Muscle layer of duodenum (tissue), 2 donors: ENCODE measurements at regions not wholly inside any gene's neighbourhood (a gene's known extent, or its start where the extent isn't known, plus 50 kb on each side); places are given as distances from the start of the nearest gene placed in this dataset.

Experiments used
- H3K27ac ChIP-seq: one replicate; pipeline ENCODE4 v1.7.0; 2013; ENCODE audit warnings: mild to moderate bottlenecking, low read length
- H3K27me3 ChIP-seq: one replicate; pipeline ENCODE4 v1.7.0; 2013; ENCODE audit warnings: low read depth, mild to moderate bottlenecking, control low read depth, low read length
- H3K36me3 ChIP-seq, 2 donors: one replicate each; pipeline ENCODE4 v1.7.0; 2013; ENCODE audit warnings: low read length in 2 of 2, control low read depth in 1 of 2, mild to moderate bottlenecking in 1 of 2; ENCODE audit not compliant: insufficient read depth in 2 of 2, control insufficient read depth in 1 of 2
- H3K4me1 ChIP-seq, 2 donors: one replicate each; pipeline ENCODE4 v1.7.0; 2013; ENCODE audit warnings: low read length in 2 of 2, mild to moderate bottlenecking in 2 of 2, control low read depth in 1 of 2, moderate library complexity in 1 of 2; ENCODE audit not compliant: insufficient read depth in 2 of 2, control insufficient read depth in 1 of 2
- H3K4me3 ChIP-seq, 2 donors: one replicate each; pipeline ENCODE4 v1.7.0; 2013; ENCODE audit warnings: low read length in 2 of 2, low read depth in 1 of 2, mild to moderate bottlenecking in 1 of 2
- H3K9me3 ChIP-seq, 2 donors: one replicate each; pipeline ENCODE4 v1.7.0; 2013; ENCODE audit warnings: low read length in 2 of 2, control low read depth in 1 of 2, mild to moderate bottlenecking in 1 of 2; ENCODE audit not compliant: control insufficient read depth in 1 of 2
- donor health status: healthy.

- H3K27ac ChIP-seq, result no peak overlapping the region
- H3K36me3 ChIP-seq, result no peaks in the 10 kb centered on the region
- H3K27me3 ChIP-seq, result no peaks in the 10 kb centered on the region
- no peak overlapping the region for H3K4me3 ChIP-seq
- no peaks in the 10 kb centered on the region for H3K9me3 ChIP-seq
- no peaks in the 10 kb centered on the region for H3K4me1 ChIP-seq
Measured at GRCh38 chr3:70754314-70754713, 441.9 kb upstream of the MDFIC2 start.

GRCh38 chr3:70753572-70753971, 441.1 kb upstream of the MDFIC2 start:
- H3K36me3 ChIP-seq, result no peaks in the 10 kb centered on the region
- H3K9me3 ChIP-seq, result no peaks in the 10 kb centered on the region
- no peak overlapping the region for H3K27ac ChIP-seq
- no peaks in the 10 kb centered on the region for H3K4me1 ChIP-seq
- no peaks in the 10 kb centered on the region for H3K27me3 ChIP-seq
- H3K4me3 ChIP-seq, result no peak overlapping the region

- Histone ChIP-seq H3K36me3 (no peaks in the 10 kb centered on the region), H3K27me3 (no peaks in the 10 kb centered on the region), H3K9me3 (no peaks in the 10 kb centered on the region), H3K4me3 (no peak overlapping the region), H3K27ac (no peak overlapping the region), H3K4me1 (no peaks in the 10 kb centered on the region)
Measured at GRCh38 chr3:70752051-70752450, 439.6 kb upstream of the MDFIC2 start.

- Histone ChIP-seq H3K27me3 (no peaks in the 10 kb centered on the region), H3K4me3 (no peak overlapping the region), H3K9me3 (no peaks in the 10 kb centered on the region)
Measured at GRCh38 chr3:70749122-70749521, 436.7 kb upstream of the MDFIC2 start.

GRCh38 chr3:70748593-70748992, 436.2 kb upstream of the MDFIC2 start:
- no peaks in the 10 kb centered on the region for H3K9me3 ChIP-seq
- H3K36me3 ChIP-seq, result no peaks in the 10 kb centered on the region
- H3K27me3 ChIP-seq, result no peaks in the 10 kb centered on the region
- no peak overlapping the region for H3K27ac ChIP-seq
- H3K4me3 ChIP-seq, result no peak overlapping the region
- H3K4me1 ChIP-seq, result no peaks in the 10 kb centered on the region

More at GRCh38 chr3:70749122-70749521, 436.7 kb upstream of the MDFIC2 start:
- H3K4me1 ChIP-seq, result no peaks in the 10 kb centered on the region
- H3K27ac ChIP-seq, result no peak overlapping the region
- no peaks in the 10 kb centered on the region for H3K36me3 ChIP-seq

- no peak overlapping the region for H3K27ac ChIP-seq
- H3K4me3 ChIP-seq, result no peak overlapping the region
- no peaks in the 10 kb centered on the region for H3K36me3 ChIP-seq
- no peaks in the 10 kb centered on the region for H3K27me3 ChIP-seq
- H3K9me3 ChIP-seq, result no peaks in the 10 kb centered on the region
- H3K4me1 ChIP-seq, result no peaks in the 10 kb centered on the region
Measured at GRCh38 chr3:70747847-70748246, 435.4 kb upstream of the MDFIC2 start.

- Histone ChIP-seq H3K4me1 (no peaks in the 10 kb centered on the region), H3K36me3 (no peaks in the 10 kb centered on the region), H3K27me3 (no peaks in the 10 kb centered on the region), H3K4me3 (no peak overlapping the region), H3K9me3 (no peaks in the 10 kb centered on the region), H3K27ac (no peak overlapping the region)
Measured at GRCh38 chr3:70744536-70744935, 432.1 kb upstream of the MDFIC2 start.

- no peaks in the 10 kb centered on the region for H3K27me3 ChIP-seq
- no peaks in the 10 kb centered on the region for H3K36me3 ChIP-seq
- no peak overlapping the region for H3K4me3 ChIP-seq
Measured at GRCh38 chr3:70743754-70744153, 431.3 kb upstream of the MDFIC2 start.

GRCh38 chr3:70742081-70742480, 429.6 kb upstream of the MDFIC2 start:
- no peak overlapping the region for H3K4me3 ChIP-seq
- H3K36me3 ChIP-seq, result no peaks in the 10 kb centered on the region
- H3K27ac ChIP-seq, result no peak overlapping the region
- no peaks in the 10 kb centered on the region for H3K27me3 ChIP-seq
- no peaks in the 10 kb centered on the region for H3K4me1 ChIP-seq
- H3K9me3 ChIP-seq, result no peaks in the 10 kb centered on the region

More at GRCh38 chr3:70743754-70744153, 431.3 kb upstream of the MDFIC2 start:
- H3K4me1 ChIP-seq, result no peaks in the 10 kb centered on the region
- no peaks in the 10 kb centered on the region for H3K9me3 ChIP-seq
- H3K27ac ChIP-seq, result no peak overlapping the region

- H3K36me3 ChIP-seq, result no peaks in the 10 kb centered on the region
- H3K4me1 ChIP-seq, result no peaks in the 10 kb centered on the region
- H3K9me3 ChIP-seq, result no peaks in the 10 kb centered on the region
- H3K4me3 ChIP-seq, result no peak overlapping the region
- no peak overlapping the region for H3K27ac ChIP-seq
- no peaks in the 10 kb centered on the region for H3K27me3 ChIP-seq
Measured at GRCh38 chr3:70740872-70741271, 428.4 kb upstream of the MDFIC2 start.

GRCh38 chr3:70740071-70740470, 427.6 kb upstream of the MDFIC2 start:
- no peaks in the 10 kb centered on the region for H3K27me3 ChIP-seq
- H3K4me3 ChIP-seq, result no peak overlapping the region
- H3K9me3 ChIP-seq, result no peaks in the 10 kb centered on the region
- H3K4me1 ChIP-seq, result no peaks in the 10 kb centered on the region
- H3K36me3 ChIP-seq, result no peaks in the 10 kb centered on the region
- no peak overlapping the region for H3K27ac ChIP-seq

GRCh38 chr3:70738291-70738681, 425.8 kb upstream of the MDFIC2 start:
- H3K4me3 ChIP-seq, result no peak overlapping the region
- no peaks in the 10 kb centered on the region for H3K9me3 ChIP-seq
- no peak overlapping the region for H3K27ac ChIP-seq
- no peaks in the 10 kb centered on the region for H3K36me3 ChIP-seq
- no peaks in the 10 kb centered on the region for H3K27me3 ChIP-seq
- no peaks in the 10 kb centered on the region for H3K4me1 ChIP-seq
